SK-N-SH (cell line): ENCODE measurements at regions not wholly inside any gene's neighbourhood (a gene's known extent, or its start where the extent isn't known, plus 50 kb on each side); places are given as distances from the start of the nearest gene placed in this dataset.
A peak's percentile ranks its signal among the peaks of the same experiment; 100 is the strongest.

Experiments
- CTCF ChIA-PET: fragments of 300-600, 350-600 bp; formaldehyde crosslinking; extraction: SDS; loops from one replicate; lab custom pipeline; 2021; lab: Yijun Ruan, JAX
- POLR2A ChIA-PET: fragments of 350-600 bp; sonication (Branson Sonifier 250); formaldehyde crosslinking; extraction: SDS; loops from one replicate; lab custom pipeline; 2020; ENCODE audit warnings: antibody characterized with exemption, inconsistent platforms; lab: Yijun Ruan, JAX
- DNase-seq: peaks from one replicate; pipeline ENCODE4 v3.0.0; 2012
- H2AFZ ChIP-seq: fragments of 200-600 bp; sonication (generic); 2 replicates; pipeline ENCODE4 v1.8.1; 2016; ENCODE audit warnings: antibody characterized with exemption, mild to moderate bottlenecking, low read depth
- H3F3A ChIP-seq: fragments of 200-600 bp; sonication (generic); replicated peaks from 2 replicates; pipeline ENCODE3; 2016; ENCODE audit warnings: antibody characterized with exemption, mild to moderate bottlenecking; ENCODE audit not compliant: insufficient read depth
- H3K27ac ChIP-seq, 2 experiments: fragments of 200-500 bp in 1 of 2; fragments of 200-600 bp in 1 of 2; sonication (Bioruptor generic) in 1 of 2; sonication (generic), shearing (Covaris generic) in 1 of 2; 2 replicates each; pipeline versions ENCODE4 v1.5.1 to v1.6.1; 2014 to 2016; ENCODE audit warnings: low read depth in 2 of 2, inconsistent platforms in 1 of 2, low read length in 1 of 2, mild to moderate bottlenecking in 1 of 2, mixed read lengths in 1 of 2
- H3K27me3 ChIP-seq: fragments of 200-600 bp; sonication (generic), shearing (Covaris generic); 2 replicates; pipeline ENCODE4 v1.6.1; 2016; ENCODE audit warnings: mixed run types; ENCODE audit not compliant: insufficient read depth
- H3K36me3 ChIP-seq, 2 experiments: fragments of 200-500 bp in 1 of 2; fragments of 200-600 bp in 1 of 2; sonication (Bioruptor generic) in 1 of 2; sonication (generic) in 1 of 2; replicated peaks in 1 of 2; 2 replicates each; pipeline versions ENCODE3 to v1.5.1; 2014 to 2016; ENCODE audit warnings: low read length in 1 of 2, mild to moderate bottlenecking in 1 of 2; ENCODE audit not compliant: insufficient read depth in 2 of 2, control insufficient read depth in 1 of 2
- H3K4me1 ChIP-seq, 2 experiments: fragments of 200-500 bp in 1 of 2; fragments of 200-600 bp in 1 of 2; sonication (Bioruptor generic) in 1 of 2; sonication (generic), shearing (Covaris generic) in 1 of 2; 2 replicates each; pipeline versions ENCODE4 v1.5.1 to v1.6.1; 2014 to 2016; ENCODE audit warnings: low read depth in 1 of 2, low read length in 1 of 2, mixed run types in 1 of 2; ENCODE audit not compliant: insufficient read depth in 2 of 2, control insufficient read depth in 1 of 2
- H3K4me2 ChIP-seq: fragments of 200-600 bp; sonication (generic), shearing (Covaris generic); 2 replicates; pipeline ENCODE4 v1.6.1; 2017; ENCODE audit warnings: mixed run types
- H3K4me3 ChIP-seq, 2 experiments: fragments of 200-500 bp in 1 of 2; fragments of 200-600 bp in 1 of 2; sonication (Bioruptor generic) in 1 of 2; sonication (generic), shearing (Covaris generic) in 1 of 2; 2 replicates each; pipeline versions ENCODE4 v1.5.1 to v1.8.1; 2014 to 2016; ENCODE audit warnings: low read depth in 2 of 2, inconsistent platforms in 1 of 2, low read length in 1 of 2, mild to moderate bottlenecking in 1 of 2, mixed read lengths in 1 of 2, moderate library complexity in 1 of 2
- H3K79me2 ChIP-seq: fragments of 200-600 bp; sonication (generic); 2 replicates; pipeline ENCODE4 v1.8.1; 2017; ENCODE audit warnings: mild to moderate bottlenecking; ENCODE audit not compliant: insufficient read depth
- H3K9ac ChIP-seq: fragments of 200-600 bp; sonication (generic); 2 replicates; pipeline ENCODE4 v1.6.1; 2017; ENCODE audit warnings: mixed run types
- H3K9me2 ChIP-seq: fragments of 200-600 bp; sonication (generic); 2 replicates; pipeline ENCODE4 v1.6.1; 2017; ENCODE audit warnings: mixed run types
- H3K9me3 ChIP-seq: fragments of 200-600 bp; sonication (generic); 2 replicates; pipeline ENCODE4 v1.6.1; 2017; ENCODE audit warnings: mixed run types, mild to moderate bottlenecking, moderate library complexity
- H4K20me1 ChIP-seq: fragments of 200-600 bp; sonication (generic); 2 replicates; pipeline ENCODE4 v1.6.1; 2017; ENCODE audit warnings: mild to moderate bottlenecking, mixed run types; ENCODE audit not compliant: insufficient read depth
- CTCF ChIP-seq: fragments of 200-600 bp; sonication (generic); IDR thresholded peaks from 2 replicates; pipeline ENCODE4 v1.6.1; 2017; ENCODE audit warnings: antibody characterized with exemption, mild to moderate bottlenecking, moderate library complexity
- ELF1 ChIP-seq: IDR thresholded peaks from 2 replicates; pipeline ENCODE4 v1.4.0; 2012
- EP300 ChIP-seq, 2 experiments: IDR thresholded peaks; 2 replicates each; pipeline versions ENCODE4 v1.4.0 to v1.6.1; 2012; ENCODE audit warnings: borderline replicate concordance in 1 of 2, low read depth in 1 of 2, low read length in 1 of 2
- GABPA ChIP-seq: IDR thresholded peaks from 2 replicates; pipeline ENCODE4 v1.4.0; 2012; ENCODE audit warnings: low read depth, mild to moderate bottlenecking
- RAD21 ChIP-seq: IDR thresholded peaks from 2 replicates; pipeline ENCODE4 v1.6.1; 2012; ENCODE audit warnings: mild to moderate bottlenecking, low read length
- RCOR1 ChIP-seq: fragments of 150-350 bp; IDR thresholded peaks from 2 replicates; pipeline ENCODE4 v1.6.1; 2017; ENCODE audit warnings: antibody characterized with exemption, low read length
- REST ChIP-seq: IDR thresholded peaks from 2 replicates; pipeline ENCODE4 v1.6.1; 2012; ENCODE audit warnings: mild to moderate bottlenecking, low read depth, low read length, moderate library complexity
- RXRA ChIP-seq: IDR thresholded peaks from 2 replicates; pipeline ENCODE4 v1.4.0; 2012; ENCODE audit warnings: low read depth, mild to moderate bottlenecking, borderline replicate concordance
- SMC3 ChIP-seq: IDR thresholded peaks from 2 replicates; pipeline ENCODE4 v1.6.1; 2012; ENCODE audit warnings: low read depth, low read length, improper control_type of control experiment
- USF1 ChIP-seq: IDR thresholded peaks from 2 replicates; pipeline ENCODE4 v1.4.0; 2012; ENCODE audit warnings: low read depth, borderline replicate concordance
- WGBS: methylation state at CpG from one replicate; pipeline ENCODE4 v1.1.6; 2017; ENCODE audit warnings: low lambda C conversion rate; 5-methylcytosine and 5-hydroxymethylcytosine counted together

- no peak overlapping the region for H3K9ac ChIP-seq
- H3K4me3 ChIP-seq = peak overlapping the region in 1 of 2 experiments; percentile 47; a peak in 1 of 4 replicates
- no peak overlapping the region for H3K27ac ChIP-seq
- no peaks in the 10 kb centered on the region for H3K9me3 ChIP-seq
- H4K20me1 ChIP-seq = no peaks in the 10 kb centered on the region
- H3K4me1 ChIP-seq = peaks cover 3 to 25% of the 10 kb centered on the region in 2 experiments; a peak in 3 of 4 replicates
- TF ChIP-seq RAD21 (peak; percentile 91), SMC3 (peak; percentile 91), USF1 (no peak), REST (no peak), GABPA (no peak), ELF1 (no peak), RCOR1 (no peak), RXRA (no peak), CTCF (peak; percentile 95), EP300 (IDR thresholded peaks at IDR 0.05; ENCODE audit: borderline replicate concordance in 1 of 2, low read depth in 1 of 2, low read length in 1 of 2) (no peak)
- TF ChIP-seq, all 33 proteins: peak for 3
- CTCF ChIA-PET = interaction anchor here (0.7 to 2.5 kb wide), 12 partner anchors 10 to 620 kb away, joined by 3 to 10 read pairs (median 4); no protein-coding TSS in a partner anchor
- Histone ChIP-seq H3F3A (no peaks in the 10 kb centered on the region), H3K79me2 (no peaks in the 10 kb centered on the region), H2AFZ (0 out of 2 replicates have a peak overlapping the region, but pooled peaks have one; percentile 58), H3K4me2 (no peak overlapping the region), H3K9me2 (no peaks in the 10 kb centered on the region), H3K36me3 (no peaks in the 10 kb centered on the region), H3K27me3 (no peaks in the 10 kb centered on the region)
- POLR2A ChIA-PET = no interaction called here
- DNase-seq = peak; percentile 76
- WGBS = 26% methylated on average over 28 of the region's 30 CpGs
Measured at GRCh38 chr16:51762081-51762996, 611.3 kb upstream of the SALL1 start.
